HEK293 (cell line): ENCODE measurements at regions not wholly inside any gene's neighbourhood (a gene's known extent, or its start where the extent isn't known, plus 50 kb on each side); places are given as distances from the start of the nearest gene placed in this dataset.
"Not testable (repeated sequence)": the region's sequence is repeated elsewhere in the genome, so short reads cannot be mapped to it uniquely, and the experiment has no call there.

ENCODE experiments used
- GFI1B ChIP-seq: fragments of 450-650 bp; formaldehyde crosslinking; IDR thresholded peaks from 2 replicates; pipeline ENCODE4 v1.5.1; 2016; ENCODE audit warnings: missing biosample characterization, missing genetic modification characterization
- PRDM1 ChIP-seq: fragments of 450-650 bp; formaldehyde crosslinking; IDR thresholded peaks from 2 replicates; pipeline ENCODE4; 2016; ENCODE audit warnings: missing biosample characterization, missing genetic modification characterization
- SP2 ChIP-seq: fragments of 450-650 bp; formaldehyde crosslinking; IDR thresholded peaks from 2 replicates; pipeline ENCODE4 v1.5.1; 2016; ENCODE audit warnings: missing biosample characterization, missing genetic modification characterization
- TCF7L2 ChIP-seq: IDR thresholded peaks from 2 replicates; pipeline ENCODE4 v1.6.1; 2011; ENCODE audit warnings: low read depth, mild to moderate bottlenecking, inconsistent platforms, low read length, moderate library complexity, borderline replicate concordance
- ZNF473 ChIP-seq: fragments of 450-650 bp; formaldehyde crosslinking; IDR thresholded peaks from 2 replicates; pipeline ENCODE4 v1.5.1; 2017; ENCODE audit warnings: missing biosample characterization, missing genetic modification characterization
- TF ChIP-seq, protein P1 (sequence below): fragments of 450-650 bp; formaldehyde crosslinking; IDR thresholded peaks from 2 replicates; pipeline ENCODE4 v1.5.1; 2016; ENCODE audit warnings: missing biosample characterization, missing genetic modification characterization
- TF ChIP-seq, protein P2 (sequence below): fragments of 450-650 bp; formaldehyde crosslinking; IDR thresholded peaks from 2 replicates; pipeline ENCODE4 v1.5.1; 2016; ENCODE audit warnings: missing biosample characterization, missing genetic modification characterization

DNA sequence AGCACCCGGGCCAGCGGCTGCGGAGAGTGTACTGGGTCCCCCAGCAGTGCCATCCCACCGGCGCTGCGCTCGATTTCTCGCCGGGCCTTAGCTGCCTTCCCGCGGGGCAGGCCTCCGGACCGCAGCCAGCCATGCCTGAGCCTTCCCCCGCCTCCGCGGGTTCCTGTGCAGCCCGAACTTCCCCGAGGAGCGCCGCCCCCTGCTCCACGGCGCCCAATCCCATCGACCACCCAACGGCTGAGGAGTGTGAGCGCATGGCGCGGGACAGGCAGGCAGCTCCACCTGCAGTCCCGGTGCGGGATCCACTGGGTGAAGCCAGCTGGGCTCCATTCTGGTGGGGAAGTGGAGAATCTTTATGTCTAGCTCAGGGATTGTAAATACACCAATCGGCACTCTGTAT is 325.4 kb downstream of the PPP1R3A start:
- not testable (repeated sequence) for TF ChIP-seq PRDM1 (tag by site-specific recombination); ZNF473; SP2 (tag by site-specific recombination); GFI1B (tag by site-specific recombination); TCF7L2
- TF ChIP-seq, protein P1, sequence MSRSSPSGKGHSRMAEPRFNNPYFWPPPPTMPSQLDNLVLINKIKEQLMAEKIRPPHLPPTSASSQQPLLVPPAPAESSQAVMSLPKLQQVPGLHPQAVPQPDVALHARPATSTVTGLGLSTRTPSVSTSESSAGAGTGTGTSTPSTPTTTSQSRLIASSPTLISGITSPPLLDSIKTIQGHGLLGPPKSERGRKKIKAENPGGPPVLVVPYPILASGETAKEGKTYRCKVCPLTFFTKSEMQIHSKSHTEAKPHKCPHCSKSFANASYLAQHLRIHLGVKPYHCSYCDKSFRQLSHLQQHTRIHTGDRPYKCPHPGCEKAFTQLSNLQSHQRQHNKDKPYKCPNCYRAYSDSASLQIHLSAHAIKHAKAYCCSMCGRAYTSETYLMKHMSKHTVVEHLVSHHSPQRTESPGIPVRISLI (tag by site-specific recombination), result not testable (repeated sequence)
- TF ChIP-seq, protein P2, sequence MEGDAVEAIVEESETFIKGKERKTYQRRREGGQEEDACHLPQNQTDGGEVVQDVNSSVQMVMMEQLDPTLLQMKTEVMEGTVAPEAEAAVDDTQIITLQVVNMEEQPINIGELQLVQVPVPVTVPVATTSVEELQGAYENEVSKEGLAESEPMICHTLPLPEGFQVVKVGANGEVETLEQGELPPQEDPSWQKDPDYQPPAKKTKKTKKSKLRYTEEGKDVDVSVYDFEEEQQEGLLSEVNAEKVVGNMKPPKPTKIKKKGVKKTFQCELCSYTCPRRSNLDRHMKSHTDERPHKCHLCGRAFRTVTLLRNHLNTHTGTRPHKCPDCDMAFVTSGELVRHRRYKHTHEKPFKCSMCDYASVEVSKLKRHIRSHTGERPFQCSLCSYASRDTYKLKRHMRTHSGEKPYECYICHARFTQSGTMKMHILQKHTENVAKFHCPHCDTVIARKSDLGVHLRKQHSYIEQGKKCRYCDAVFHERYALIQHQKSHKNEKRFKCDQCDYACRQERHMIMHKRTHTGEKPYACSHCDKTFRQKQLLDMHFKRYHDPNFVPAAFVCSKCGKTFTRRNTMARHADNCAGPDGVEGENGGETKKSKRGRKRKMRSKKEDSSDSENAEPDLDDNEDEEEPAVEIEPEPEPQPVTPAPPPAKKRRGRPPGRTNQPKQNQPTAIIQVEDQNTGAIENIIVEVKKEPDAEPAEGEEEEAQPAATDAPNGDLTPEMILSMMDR (tag by site-specific recombination), result not testable (repeated sequence)
